ENCODE measurements at regions not wholly inside any gene's neighbourhood (a gene's known extent, or its start where the extent isn't known, plus 50 kb on each side); places are given as distances from the start of the nearest gene placed in this dataset.

- TF ChIP-seq AHDC1 (CRISPR knock-in tag; IDR thresholded peaks at IDR 0.05; ENCODE audit: borderline replicate concordance) (0 out of 2 replicates have a peak, but pooled peaks have one; percentile 32), FOXP1 (IDR thresholded peaks at IDR 0.05) (no peak), FOXP1 (CRISPR knock-in tag; IDR thresholded peaks at IDR 0.05) (no peak), ZNF558 (CRISPR knock-in tag; IDR thresholded peaks at IDR 0.05; ENCODE audit: borderline replicate concordance) (no peak), DMAP1 (CRISPR knock-in tag; IDR thresholded peaks at IDR 0.05) (no peak), ZNF260 (CRISPR knock-in tag; IDR thresholded peaks at IDR 0.05; ENCODE audit: borderline replicate concordance, low read depth) (no peak), RFX5 (IDR thresholded peaks at IDR 0.05; ENCODE audit: low read depth, low read length) (no peak), ZNF773 (CRISPR knock-in tag; IDR thresholded peaks at IDR 0.05; ENCODE audit: borderline replicate concordance) (no peak), ETV5 (CRISPR knock-in tag; IDR thresholded peaks at IDR 0.05; ENCODE audit: borderline replicate concordance) (peak; percentile 37; the same call in 1 of the 2 replicates), FOXJ3 (CRISPR knock-in tag; IDR thresholded peaks at IDR 0.05; ENCODE audit: borderline replicate concordance) (0 out of 2 replicates have a peak, but pooled peaks have one; percentile 32), MATR3 (CRISPR knock-in tag; IDR thresholded peaks at IDR 0.05) (no peak), ESRRA (CRISPR knock-in tag; IDR thresholded peaks at IDR 0.05; ENCODE audit: low read depth) (0 out of 2 replicates have a peak, but pooled peaks have one; percentile 28), RCOR2 (CRISPR knock-in tag; IDR thresholded peaks at IDR 0.05) (no peak), SP2 (CRISPR knock-in tag; IDR thresholded peaks at IDR 0.05) (no peak), REPIN1 (CRISPR knock-in tag; IDR thresholded peaks at IDR 0.05; ENCODE audit: borderline replicate concordance, low read depth) (peak; percentile 43; the same call in 1 of the 2 replicates), IRF2 (CRISPR knock-in tag; IDR thresholded peaks at IDR 0.05) (peak; percentile 29; the same call in 1 of the 2 replicates), RFXAP (CRISPR knock-in tag; IDR thresholded peaks at IDR 0.05; ENCODE audit: borderline replicate concordance) (no peak), ZNF768 (CRISPR knock-in tag; IDR thresholded peaks at IDR 0.05) (no peak), BCLAF1 (IDR thresholded peaks at IDR 0.05) (no peak), BRF2 (CRISPR knock-in tag; IDR thresholded peaks at IDR 0.05) (no peak), HNRNPH1 (optimal IDR thresholded peaks at IDR 0.05; ENCODE audit: low read depth, low read length) (no peak), HIVEP1 (CRISPR knock-in tag; IDR thresholded peaks at IDR 0.05) (no peak), ZNF678 (CRISPR knock-in tag; IDR thresholded peaks at IDR 0.05) (no peak), ZBTB38 (CRISPR knock-in tag; IDR thresholded peaks at IDR 0.05) (no peak), ZBTB21 (CRISPR knock-in tag; IDR thresholded peaks at IDR 0.05) (peak; percentile 51; the same call in 1 of the 2 replicates)
Observed at GRCh38 chr14:103213331-103213730, 90.1 kb downstream of the TNFAIP2 start (continued).

All from HepG2 (cell line).